OCI-LY7 (cell line): ENCODE measurements at regions not wholly inside any gene's neighbourhood (a gene's known extent, or its start where the extent isn't known, plus 50 kb on each side); places are given as distances from the start of the nearest gene placed in this dataset.

Experiments
- BruUV-seq: library from RNA; stranded (reverse); fragments of 400-500 nt; replicated peaks from 2 replicates; lab custom pipeline; 2021; lab: Mats Ljungman, UMichigan
- CTCF ChIA-PET: fragments of 300-600 bp; sonication (Branson Sonifier 250); formaldehyde crosslinking; loops from one replicate; lab custom pipeline; 2022; ENCODE audit warnings: antibody characterized with exemption; ENCODE audit not compliant: unreplicated experiment; lab: Charles Lee
- POLR2A ChIA-PET: fragments of 300-600 bp; sonication (Branson Sonifier 250); formaldehyde crosslinking; loops from one replicate; lab custom pipeline; 2022; ENCODE audit warnings: antibody characterized with exemption; lab: Charles Lee
- DNase-seq: peaks from one replicate; pipeline ENCODE4 v3.0.0-alpha.2; 2015; ENCODE audit warnings: low spot score
- H2AFZ ChIP-seq: fragments of 200-600 bp; sonication (generic), shearing (Covaris generic); 2 replicates; pipeline ENCODE4 v1.6.1; 2014; ENCODE audit warnings: mild to moderate bottlenecking, antibody characterized with exemption, low read length, moderate library complexity
- H3K27ac ChIP-seq: fragments of 200-600 bp; sonication (generic); 2 replicates; pipeline ENCODE4 v1.5.1; 2014; ENCODE audit warnings: mixed run types, low read depth, mild to moderate bottlenecking, moderate library complexity, low read length, inconsistent platforms; ENCODE audit not compliant: poor library complexity, severe bottlenecking
- H3K36me3 ChIP-seq: fragments of 200-600 bp; sonication (generic); 2 replicates; pipeline ENCODE4 v1.6.1; 2014; ENCODE audit warnings: mild to moderate bottlenecking, antibody characterized with exemption, low read length, moderate library complexity, mixed read lengths; ENCODE audit not compliant: insufficient read depth
- H3K4me1 ChIP-seq: fragments of 200-600 bp; sonication (generic); 2 replicates; pipeline ENCODE4 v1.5.1; 2014; ENCODE audit warnings: mild to moderate bottlenecking, low read length; ENCODE audit not compliant: insufficient read depth, poor library complexity, severe bottlenecking
- H3K4me2 ChIP-seq: fragments of 200-600 bp; sonication (generic); 2 replicates; pipeline ENCODE4 v1.6.1; 2014; ENCODE audit warnings: mild to moderate bottlenecking, low read length
- H3K4me3 ChIP-seq: fragments of 200-600 bp; sonication (generic); 2 replicates; pipeline ENCODE4 v1.5.1; 2014; ENCODE audit warnings: mild to moderate bottlenecking, low read depth, low read length; ENCODE audit not compliant: poor library complexity, severe bottlenecking
- H3K79me2 ChIP-seq: fragments of 200-600 bp; sonication (generic); 2 replicates; pipeline ENCODE4 v1.6.1; 2016; ENCODE audit warnings: low read depth, mild to moderate bottlenecking, low read length, moderate library complexity, mixed read lengths; ENCODE audit not compliant: insufficient read depth
- H3K9me2 ChIP-seq: fragments of 200-600 bp; sonication (generic); 2 replicates; pipeline ENCODE4 v1.6.1; 2016; ENCODE audit warnings: mild to moderate bottlenecking, low read length, mixed read lengths; ENCODE audit not compliant: insufficient read depth
- H3K9me3 ChIP-seq: fragments of 200-600 bp; sonication (generic); 2 replicates; pipeline ENCODE4 v1.6.1; 2014; ENCODE audit warnings: mild to moderate bottlenecking, mixed run types, low read length, mixed read lengths
- H4K20me1 ChIP-seq: fragments of 200-600 bp; sonication (generic); 2 replicates; pipeline ENCODE4 v1.6.1; 2014; ENCODE audit warnings: mild to moderate bottlenecking, antibody characterized with exemption, low read length, moderate library complexity, mixed read lengths; ENCODE audit not compliant: insufficient read depth
- EZH2phosphoT487 ChIP-seq: fragments of 200-600 bp; sonication (generic); IDR thresholded peaks from 2 replicates; pipeline ENCODE4 v1.6.1; 2018; ENCODE audit warnings: low read depth, borderline replicate concordance, mild to moderate bottlenecking, mixed run types, antibody characterized with exemption, low read length, moderate library complexity, mixed read lengths
- intact Hi-C: fragments of 100-400 bp; cut with micrococcal nuclease; formaldehyde crosslinking; loops from one replicate; pipeline ENCODE4 v1.10.0; 2022; ENCODE audit not compliant: unreplicated experiment
- TF ChIP-seq, protein P1 (sequence below): fragments of 200-600 bp; sonication (generic); conservative IDR thresholded peaks from 2 replicates; pipeline ENCODE4 v1.5.1; 2014; ENCODE audit warnings: mild to moderate bottlenecking, antibody characterized with exemption, low read length, moderate library complexity, mixed read lengths

DNA sequence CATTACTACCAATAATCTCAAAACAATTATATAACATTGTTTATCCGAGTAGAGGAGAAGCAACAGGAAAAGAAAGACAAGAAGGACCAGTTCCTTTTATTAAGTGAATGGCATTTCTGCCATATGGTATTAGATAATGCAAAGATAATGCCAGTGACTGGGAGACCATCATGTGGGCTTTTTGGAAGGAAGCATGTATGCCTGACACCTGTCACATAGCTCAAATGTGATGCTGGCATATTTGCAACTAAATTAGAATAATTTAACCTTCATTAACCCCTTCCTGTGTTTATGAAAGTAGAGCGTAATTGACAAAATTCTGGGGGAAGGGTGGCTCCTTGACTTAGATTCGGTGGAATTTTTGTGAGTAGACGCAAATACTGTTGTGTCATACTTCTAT is 733.0 kb downstream of the TUSC7 start:
- Histone ChIP-seq H3K4me3 (no peak overlapping the region), H3K36me3 (no peaks in the 10 kb centered on the region), H3K9me3 (no peaks in the 10 kb centered on the region), H3K79me2 (no peaks in the 10 kb centered on the region), H2AFZ (no peak overlapping the region), H4K20me1 (no peaks in the 10 kb centered on the region), H3K4me1 (no peaks in the 10 kb centered on the region), H3K9me2 (no peaks in the 10 kb centered on the region), H3K4me2 (no peak overlapping the region), H3K27ac (no peak overlapping the region)
- CTCF ChIA-PET: no interaction called here
- intact Hi-C loops: no loop called here
- BruUV-seq: no TSS peak
- TF ChIP-seq EZH2phosphoT487: no peak
- TF ChIP-seq, protein P1, sequence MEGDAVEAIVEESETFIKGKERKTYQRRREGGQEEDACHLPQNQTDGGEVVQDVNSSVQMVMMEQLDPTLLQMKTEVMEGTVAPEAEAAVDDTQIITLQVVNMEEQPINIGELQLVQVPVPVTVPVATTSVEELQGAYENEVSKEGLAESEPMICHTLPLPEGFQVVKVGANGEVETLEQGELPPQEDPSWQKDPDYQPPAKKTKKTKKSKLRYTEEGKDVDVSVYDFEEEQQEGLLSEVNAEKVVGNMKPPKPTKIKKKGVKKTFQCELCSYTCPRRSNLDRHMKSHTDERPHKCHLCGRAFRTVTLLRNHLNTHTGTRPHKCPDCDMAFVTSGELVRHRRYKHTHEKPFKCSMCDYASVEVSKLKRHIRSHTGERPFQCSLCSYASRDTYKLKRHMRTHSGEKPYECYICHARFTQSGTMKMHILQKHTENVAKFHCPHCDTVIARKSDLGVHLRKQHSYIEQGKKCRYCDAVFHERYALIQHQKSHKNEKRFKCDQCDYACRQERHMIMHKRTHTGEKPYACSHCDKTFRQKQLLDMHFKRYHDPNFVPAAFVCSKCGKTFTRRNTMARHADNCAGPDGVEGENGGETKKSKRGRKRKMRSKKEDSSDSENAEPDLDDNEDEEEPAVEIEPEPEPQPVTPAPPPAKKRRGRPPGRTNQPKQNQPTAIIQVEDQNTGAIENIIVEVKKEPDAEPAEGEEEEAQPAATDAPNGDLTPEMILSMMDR: no peak
- POLR2A ChIA-PET: interaction anchor here (0.6 kb wide), 1 partner anchor 64 kb away, joined by 3 read pairs; no protein-coding TSS in a partner anchor
- DNase-seq: no peak

DNA sequence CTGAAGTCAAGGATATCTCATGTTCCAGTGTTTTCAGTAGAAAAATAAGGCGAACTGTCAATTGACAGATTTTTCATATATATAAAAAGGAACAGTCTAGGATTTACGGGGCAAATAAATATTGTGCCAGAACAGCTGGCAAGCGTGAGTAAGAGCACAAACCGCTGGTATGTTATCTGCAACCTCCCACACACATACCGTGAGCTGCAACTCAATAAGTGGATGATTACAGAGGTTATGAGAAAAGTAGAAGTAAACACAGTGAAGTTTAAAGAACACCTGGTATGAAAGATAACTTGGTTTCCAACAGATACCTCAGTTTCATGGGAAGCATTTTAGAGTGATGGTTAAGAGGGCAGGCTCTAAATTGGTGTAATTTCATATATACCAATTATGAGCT is 733.4 kb downstream of the TUSC7 start:
- BruUV-seq: no TSS peak
- Histone ChIP-seq H3K4me2 (no peak overlapping the region), H3K4me1 (no peaks in the 10 kb centered on the region), H3K27ac (no peak overlapping the region), H3K79me2 (no peaks in the 10 kb centered on the region), H2AFZ (no peak overlapping the region), H3K9me3 (no peaks in the 10 kb centered on the region), H4K20me1 (no peaks in the 10 kb centered on the region), H3K36me3 (no peaks in the 10 kb centered on the region), H3K4me3 (no peak overlapping the region), H3K9me2 (no peaks in the 10 kb centered on the region)
- POLR2A ChIA-PET: interaction anchor here (0.6 kb wide), 1 partner anchor 65 kb away, joined by 3 read pairs; no protein-coding TSS in a partner anchor
- intact Hi-C loops: no loop called here
- CTCF ChIA-PET: no interaction called here
- TF ChIP-seq, protein P1: no peak
- TF ChIP-seq EZH2phosphoT487: no peak
- no peak for DNase-seq

DNA sequence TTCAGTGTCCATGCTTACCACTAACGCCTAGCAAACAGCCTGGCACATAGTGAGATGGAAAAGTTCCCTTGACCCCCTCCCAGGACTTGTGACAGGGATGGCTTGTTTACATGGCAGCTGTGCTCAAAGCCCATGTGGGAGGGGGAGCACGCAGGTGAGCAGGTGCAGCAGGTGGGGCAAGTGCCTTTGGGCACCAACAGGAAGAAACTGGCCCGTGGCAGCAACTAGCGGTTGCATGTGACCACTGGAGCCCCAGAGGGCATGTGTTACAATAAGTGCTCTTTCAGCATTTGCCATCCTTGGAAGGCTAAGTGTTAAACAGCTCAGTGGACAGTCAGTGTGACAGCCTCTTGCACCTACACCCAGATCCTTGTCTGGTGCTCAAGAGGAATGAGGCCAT is 734.6 kb downstream of the TUSC7 start:
- no peak for TF ChIP-seq EZH2phosphoT487
- TF ChIP-seq, protein P1: no peak
- ChIA-PET POLR2A (no interaction called here), CTCF (no interaction called here)
- Histone ChIP-seq H3K9me3 (no peaks in the 10 kb centered on the region), H3K9me2 (no peaks in the 10 kb centered on the region), H4K20me1 (no peaks in the 10 kb centered on the region), H3K27ac (no peak overlapping the region), H3K4me1 (no peaks in the 10 kb centered on the region), H3K4me2 (no peak overlapping the region), H2AFZ (no peak overlapping the region), H3K4me3 (no peak overlapping the region), H3K79me2 (no peaks in the 10 kb centered on the region), H3K36me3 (no peaks in the 10 kb centered on the region)
- no TSS peak for BruUV-seq
- intact Hi-C loops: no loop called here
- no peak for DNase-seq
